Keratinocyte (primary cell): ENCODE measurements at regions not wholly inside any gene's neighbourhood (a gene's known extent, or its start where the extent isn't known, plus 50 kb on each side); places are given as distances from the start of the nearest gene placed in this dataset.

Experiments used
- CTCF ChIP-seq, 3 experiments: IDR thresholded peaks in 1 of 3; conservative IDR thresholded peaks in 1 of 3; optimal IDR thresholded peaks in 1 of 3; 2 replicates in 2 of 3; 3 replicates in 1 of 3; pipeline versions ENCODE3 to v1.5.1; 2011; ENCODE audit warnings: low read length in 3 of 3, mild to moderate bottlenecking in 3 of 3, moderate library complexity in 2 of 3, control low read depth in 1 of 3, inconsistent platforms in 1 of 3; ENCODE audit not compliant: insufficient read depth in 2 of 3; ENCODE audit errors: extremely low read depth in 1 of 3
- EZH2 ChIP-seq: IDR thresholded peaks from one replicate; pipeline ENCODE4 v1.6.1; 2012; ENCODE audit warnings: inconsistent platforms, mild to moderate bottlenecking, low read length, moderate library complexity

DNA sequence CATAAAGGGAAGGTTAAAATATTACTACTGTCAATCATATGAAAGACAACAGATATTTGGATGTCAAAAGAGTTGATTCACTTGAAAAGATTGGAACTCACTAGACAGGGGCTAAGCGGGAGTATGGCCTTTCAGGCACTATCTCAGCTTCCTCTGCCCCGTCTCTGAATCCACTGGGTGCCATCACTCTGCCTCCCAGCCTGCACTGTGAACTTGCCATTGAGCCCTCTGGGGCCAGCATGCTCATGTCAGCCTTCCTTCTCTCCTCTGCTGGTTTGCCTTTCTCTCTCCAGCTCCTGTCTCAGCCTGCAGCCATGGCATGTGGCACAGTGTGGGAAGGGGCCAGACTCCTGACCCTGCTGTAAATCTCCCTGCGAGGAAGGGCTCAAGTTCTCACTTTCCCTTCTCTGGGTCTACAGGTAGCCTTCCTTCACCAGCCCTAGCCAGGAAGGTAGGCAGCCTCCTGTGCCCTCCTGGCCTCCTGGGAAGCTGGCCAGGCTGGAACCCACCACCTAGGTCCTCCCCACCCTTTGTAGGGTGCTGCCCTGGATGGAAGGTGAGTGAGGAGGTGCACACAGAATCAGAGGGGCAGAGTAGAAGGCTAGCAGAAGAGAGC lies 54.0 kb upstream of the SLCO2A1 start:
- TF ChIP-seq CTCF (optimal IDR thresholded peaks at IDR 0.05 in 1 of 3, IDR thresholded peaks at IDR 0.05 in 1 of 3, conservative IDR thresholded peaks at IDR 0.05 in 1 of 3; ENCODE audit: extremely low read depth in 1 of 3, insufficient read depth in 2 of 3, low read length in 3 of 3) = no peak
- TF ChIP-seq EZH2 = no peak
